Right atrium auricular region (tissue), 2 donors: ENCODE measurements at regions not wholly inside any gene's neighbourhood (a gene's known extent, or its start where the extent isn't known, plus 50 kb on each side); places are given as distances from the start of the nearest gene placed in this dataset.

ENCODE experiments used
- DNase-seq: peaks from one replicate; pipeline ENCODE4 v3.0.0-alpha.2; 2019; ENCODE audit warnings: low spot score
- H3K27ac ChIP-seq, 2 donors: fragments of 200-600 bp; sonication (generic); 1 replicate in 1 of 2; 2 replicates in 1 of 2; pipeline ENCODE4 v1.5.1; 2016 to 2019
- H3K27me3 ChIP-seq, 2 donors: fragments of 200-600 bp; sonication (generic); one replicate each; pipeline versions ENCODE4 v1.5.1 to v1.6.0; 2017 to 2019
- H3K36me3 ChIP-seq: fragments of 200-600 bp; sonication (generic); one replicate; pipeline ENCODE4 v1.5.1; 2016
- H3K4me1 ChIP-seq, 2 donors: fragments of 200-600 bp; sonication (generic); one replicate each; pipeline versions ENCODE4 v1.5.1 to v1.6.0; 2017 to 2019
- H3K4me3 ChIP-seq, 2 donors: fragments of 200-600 bp; sonication (generic); 1 replicate in 1 of 2; 2 replicates in 1 of 2; pipeline ENCODE4 v1.5.1; 2017 to 2019; ENCODE audit warnings: mild to moderate bottlenecking in 1 of 2, moderate library complexity in 1 of 2
- H3K9me3 ChIP-seq, 2 donors: fragments of 200-600 bp; sonication (generic); one replicate each; pipeline ENCODE4 v1.5.1; 2019
- TF ChIP-seq, protein P1 (sequence below), 2 donors: fragments of 200-600 bp; sonication (generic); IDR thresholded peaks; one replicate each; pipeline ENCODE4 v1.5.1; 2019; ENCODE audit warnings: antibody characterized with exemption in 2 of 2

DNA sequence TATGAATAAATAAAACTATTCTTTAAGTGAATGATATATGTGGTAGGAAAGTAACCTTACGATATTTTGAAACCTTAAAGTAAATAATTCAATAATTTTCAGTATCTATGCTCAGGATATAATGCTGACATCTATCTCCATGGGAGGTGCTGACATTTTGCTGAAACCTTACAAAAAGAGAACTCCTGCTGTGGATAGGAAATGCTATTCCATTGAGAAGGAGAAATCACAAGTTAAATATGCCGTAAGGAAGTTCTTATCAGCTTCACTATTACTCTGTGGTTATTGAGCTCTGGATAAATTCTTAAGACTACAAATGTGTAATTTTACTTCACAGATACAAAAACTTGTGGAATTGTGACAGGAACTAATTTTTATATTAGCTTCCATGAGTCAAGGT is 722.1 kb downstream of the TMTC2 start:
- Histone ChIP-seq H3K36me3 (no peaks in the 10 kb centered on the region), H3K4me1 (no peaks in the 10 kb centered on the region), H3K27ac (no peak overlapping the region), H3K4me3 (no peak overlapping the region), H3K27me3 (no peaks in the 10 kb centered on the region), H3K9me3 (no peaks in the 10 kb centered on the region)
- no peak for DNase-seq
- TF ChIP-seq, protein P1, sequence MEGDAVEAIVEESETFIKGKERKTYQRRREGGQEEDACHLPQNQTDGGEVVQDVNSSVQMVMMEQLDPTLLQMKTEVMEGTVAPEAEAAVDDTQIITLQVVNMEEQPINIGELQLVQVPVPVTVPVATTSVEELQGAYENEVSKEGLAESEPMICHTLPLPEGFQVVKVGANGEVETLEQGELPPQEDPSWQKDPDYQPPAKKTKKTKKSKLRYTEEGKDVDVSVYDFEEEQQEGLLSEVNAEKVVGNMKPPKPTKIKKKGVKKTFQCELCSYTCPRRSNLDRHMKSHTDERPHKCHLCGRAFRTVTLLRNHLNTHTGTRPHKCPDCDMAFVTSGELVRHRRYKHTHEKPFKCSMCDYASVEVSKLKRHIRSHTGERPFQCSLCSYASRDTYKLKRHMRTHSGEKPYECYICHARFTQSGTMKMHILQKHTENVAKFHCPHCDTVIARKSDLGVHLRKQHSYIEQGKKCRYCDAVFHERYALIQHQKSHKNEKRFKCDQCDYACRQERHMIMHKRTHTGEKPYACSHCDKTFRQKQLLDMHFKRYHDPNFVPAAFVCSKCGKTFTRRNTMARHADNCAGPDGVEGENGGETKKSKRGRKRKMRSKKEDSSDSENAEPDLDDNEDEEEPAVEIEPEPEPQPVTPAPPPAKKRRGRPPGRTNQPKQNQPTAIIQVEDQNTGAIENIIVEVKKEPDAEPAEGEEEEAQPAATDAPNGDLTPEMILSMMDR (IDR thresholded peaks at IDR 0.05), result no peak

DNA sequence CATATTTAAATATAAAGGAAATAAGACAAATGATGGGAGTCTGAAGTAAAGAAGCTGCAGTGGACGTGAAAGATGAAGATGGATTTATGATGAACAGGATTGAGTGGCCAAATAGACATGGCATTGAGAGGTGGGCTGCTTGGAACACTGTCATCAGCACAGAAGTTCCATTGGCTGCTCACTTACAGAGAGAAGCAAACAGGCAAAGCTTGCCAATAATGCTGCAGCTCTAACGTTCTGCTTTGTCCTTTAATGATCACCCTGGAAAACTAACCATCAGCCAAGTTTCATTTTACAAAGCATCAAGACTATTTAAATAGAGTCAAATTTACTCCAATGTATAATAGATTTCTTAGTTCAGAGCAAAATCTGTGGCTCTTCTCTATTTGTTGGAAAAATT is 721.4 kb downstream of the TMTC2 start:
- Histone ChIP-seq H3K27ac (no peak overlapping the region), H3K9me3 (no peaks in the 10 kb centered on the region), H3K4me1 (no peaks in the 10 kb centered on the region), H3K27me3 (no peaks in the 10 kb centered on the region), H3K4me3 (no peak overlapping the region), H3K36me3 (no peaks in the 10 kb centered on the region)
- DNase-seq, result no peak
- TF ChIP-seq, protein P1 (IDR thresholded peaks at IDR 0.05), result no peak

DNA sequence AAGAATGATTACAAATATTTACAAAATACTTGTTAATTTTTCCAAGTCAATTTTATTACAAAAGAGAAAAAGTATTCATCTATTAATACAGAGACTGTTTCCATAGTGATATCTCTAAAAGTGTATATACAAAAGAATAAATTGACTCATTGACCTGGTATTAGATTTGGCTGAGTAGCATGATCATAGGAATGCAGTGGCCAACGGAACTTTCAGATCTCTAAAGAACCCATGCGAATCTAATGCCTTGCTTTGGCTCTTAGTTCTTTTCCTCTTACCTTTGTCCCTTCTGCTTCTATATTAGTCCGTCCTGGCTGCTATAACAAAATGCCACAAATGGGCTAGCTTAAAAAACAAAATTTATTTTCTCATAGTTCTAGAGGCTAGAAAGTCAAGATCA is 717.8 kb downstream of the TMTC2 start:
- no peaks in the 10 kb centered on the region for H3K9me3 ChIP-seq
- DNase-seq, result no peak
- H3K27me3 ChIP-seq, result no peaks in the 10 kb centered on the region
- no peak overlapping the region for H3K4me3 ChIP-seq
- H3K36me3 ChIP-seq, result no peaks in the 10 kb centered on the region
- no peaks in the 10 kb centered on the region for H3K4me1 ChIP-seq
- no peak overlapping the region for H3K27ac ChIP-seq
- TF ChIP-seq, protein P1 (IDR thresholded peaks at IDR 0.05), result no peak

DNA sequence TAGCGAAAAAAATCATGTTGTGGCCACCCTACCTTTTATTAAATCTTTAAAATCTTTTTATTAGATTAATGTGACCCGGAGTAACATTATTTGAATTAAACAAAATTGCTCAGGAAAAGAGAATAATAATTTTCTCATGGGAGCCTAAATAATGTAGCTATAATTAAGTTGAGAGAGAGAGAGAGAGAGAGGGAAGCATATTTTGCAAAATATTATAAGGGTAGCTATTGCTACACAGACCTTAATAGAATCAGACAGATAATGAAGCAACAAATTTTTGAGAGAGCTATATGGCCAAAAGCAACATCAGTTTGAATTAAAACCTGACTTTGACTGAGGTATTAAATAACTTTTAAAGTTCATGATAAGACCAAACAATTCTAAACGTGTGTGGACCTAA is 703.5 kb downstream of the TMTC2 start:
- H3K27me3 ChIP-seq, result no peaks in the 10 kb centered on the region
- TF ChIP-seq, protein P1 (IDR thresholded peaks at IDR 0.05), result no peak
- no peak overlapping the region for H3K4me3 ChIP-seq
- no peak for DNase-seq
- H3K9me3 ChIP-seq, result no peaks in the 10 kb centered on the region
- no peak overlapping the region for H3K27ac ChIP-seq
- H3K4me1 ChIP-seq, result no peaks in the 10 kb centered on the region
- H3K36me3 ChIP-seq, result no peaks in the 10 kb centered on the region

DNA sequence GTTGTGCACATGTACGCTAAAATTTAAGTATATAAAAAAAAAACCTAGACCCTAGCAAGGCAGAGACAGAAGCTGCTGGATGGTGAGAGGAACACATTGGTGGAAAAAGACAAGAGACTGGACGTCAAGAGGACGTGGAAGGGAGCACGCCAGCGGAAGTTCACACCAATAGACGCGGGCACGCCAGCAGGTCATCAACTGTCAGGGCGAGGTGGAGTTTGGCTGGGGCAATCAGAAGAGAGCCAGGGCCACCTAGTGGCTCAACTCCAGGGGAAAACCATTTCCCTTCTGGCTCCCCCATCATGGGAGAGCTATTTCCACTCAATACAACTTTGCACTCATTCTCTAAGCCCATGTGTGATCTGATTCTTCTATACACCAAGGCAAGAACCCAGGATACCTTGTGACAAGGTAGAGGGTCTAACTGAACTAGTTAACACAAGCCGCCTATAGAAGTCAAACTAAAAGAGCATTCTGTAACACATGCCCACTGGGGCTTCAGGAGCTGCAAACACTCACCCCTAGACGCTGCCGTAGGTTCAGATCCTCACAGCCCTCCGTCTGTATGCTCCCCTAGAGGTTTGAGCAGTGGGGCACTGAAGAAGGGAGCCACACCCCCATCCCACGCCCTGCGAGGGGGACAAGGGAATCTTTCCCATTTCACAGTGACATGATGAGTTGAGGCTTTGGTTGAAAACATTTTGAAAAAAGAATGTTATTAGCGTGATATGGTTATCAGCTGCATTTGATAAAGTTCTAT is 702.7 kb downstream of the TMTC2 start:
- no peaks in the 10 kb centered on the region for H3K9me3 ChIP-seq
- H3K36me3 ChIP-seq, result no peaks in the 10 kb centered on the region
- TF ChIP-seq, protein P1 (IDR thresholded peaks at IDR 0.05), result no peak
- no peak for DNase-seq
- H3K4me3 ChIP-seq, result no peak overlapping the region
- no peaks in the 10 kb centered on the region for H3K4me1 ChIP-seq
- no peaks in the 10 kb centered on the region for H3K27me3 ChIP-seq
- H3K27ac ChIP-seq, result no peak overlapping the region

DNA sequence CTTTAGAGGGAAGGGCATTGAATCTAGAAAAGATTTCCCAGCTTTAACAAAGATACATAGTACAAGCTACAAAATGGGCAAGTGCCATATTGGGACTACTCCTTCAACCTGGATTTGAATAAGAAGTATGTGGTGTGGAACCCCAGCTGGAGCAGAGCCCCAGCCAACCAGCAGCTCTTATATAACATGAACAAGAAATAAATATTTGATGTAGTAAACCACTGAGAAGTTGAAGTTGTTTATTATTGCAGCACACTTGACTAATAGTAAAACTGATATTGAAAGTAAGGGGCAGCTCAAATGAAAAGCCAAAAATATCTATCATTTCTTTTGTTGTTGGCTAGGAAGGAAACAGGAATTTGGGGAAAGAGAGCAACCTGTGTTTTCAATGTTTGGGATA is 701.8 kb downstream of the TMTC2 start:
- Histone ChIP-seq H3K36me3 (no peaks in the 10 kb centered on the region), H3K4me3 (no peak overlapping the region), H3K4me1 (no peaks in the 10 kb centered on the region), H3K27ac (no peak overlapping the region), H3K9me3 (no peaks in the 10 kb centered on the region), H3K27me3 (no peaks in the 10 kb centered on the region)
- TF ChIP-seq, protein P1 (IDR thresholded peaks at IDR 0.05), result no peak
- no peak for DNase-seq
